HG03439 (cell line): ENCODE measurements at regions not wholly inside any gene's neighbourhood (a gene's known extent, or its start where the extent isn't known, plus 50 kb on each side); places are given as distances from the start of the nearest gene placed in this dataset.

ENCODE experiments used
- ATAC-seq: cut with Tn5 transposase; IDR thresholded peaks from one replicate; pipeline ENCODE4 v1.9.1; 2021; ENCODE audit warnings: mild to moderate bottlenecking, moderate library complexity; ENCODE audit not compliant: unreplicated experiment

DNA sequence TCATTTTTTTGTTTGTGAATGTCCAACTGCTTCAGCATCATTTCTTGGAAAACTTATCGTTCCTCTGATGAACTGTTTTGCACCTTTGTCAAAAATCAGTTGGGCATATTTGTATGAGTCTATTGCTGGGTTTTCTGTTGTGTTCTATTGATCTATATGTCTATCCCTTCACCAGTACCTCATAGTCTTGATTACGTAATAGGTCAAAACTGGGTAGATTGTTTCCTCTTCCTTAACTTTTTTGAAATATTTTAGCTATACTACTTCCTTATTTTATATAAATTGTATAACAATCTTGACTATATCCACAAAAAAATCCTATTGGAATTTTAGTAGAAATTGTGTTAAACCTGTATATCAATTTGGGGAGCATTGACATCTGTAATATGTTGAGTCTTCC is 104.1 kb upstream of the PALS2 start:
- ATAC-seq = no peak

DNA sequence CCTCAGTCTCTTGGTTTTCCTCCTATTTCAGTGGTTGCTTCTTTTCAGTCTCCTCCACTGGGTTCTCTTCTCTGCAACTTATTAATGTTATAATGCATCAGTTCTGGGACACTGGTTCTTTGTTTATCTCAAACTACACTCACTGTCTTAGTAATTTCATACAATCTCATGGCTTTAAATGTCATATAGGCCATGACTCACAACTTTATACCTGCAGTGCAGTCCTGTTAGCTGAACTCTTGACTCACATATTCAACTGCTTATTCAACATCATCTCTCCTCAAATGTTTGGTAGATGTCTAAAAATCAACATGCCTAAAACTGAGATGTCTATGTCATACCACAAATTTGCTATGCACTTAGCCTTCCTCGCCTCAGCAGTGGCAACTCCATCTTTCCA is 101.2 kb upstream of the PALS2 start:
- no peak for ATAC-seq

DNA sequence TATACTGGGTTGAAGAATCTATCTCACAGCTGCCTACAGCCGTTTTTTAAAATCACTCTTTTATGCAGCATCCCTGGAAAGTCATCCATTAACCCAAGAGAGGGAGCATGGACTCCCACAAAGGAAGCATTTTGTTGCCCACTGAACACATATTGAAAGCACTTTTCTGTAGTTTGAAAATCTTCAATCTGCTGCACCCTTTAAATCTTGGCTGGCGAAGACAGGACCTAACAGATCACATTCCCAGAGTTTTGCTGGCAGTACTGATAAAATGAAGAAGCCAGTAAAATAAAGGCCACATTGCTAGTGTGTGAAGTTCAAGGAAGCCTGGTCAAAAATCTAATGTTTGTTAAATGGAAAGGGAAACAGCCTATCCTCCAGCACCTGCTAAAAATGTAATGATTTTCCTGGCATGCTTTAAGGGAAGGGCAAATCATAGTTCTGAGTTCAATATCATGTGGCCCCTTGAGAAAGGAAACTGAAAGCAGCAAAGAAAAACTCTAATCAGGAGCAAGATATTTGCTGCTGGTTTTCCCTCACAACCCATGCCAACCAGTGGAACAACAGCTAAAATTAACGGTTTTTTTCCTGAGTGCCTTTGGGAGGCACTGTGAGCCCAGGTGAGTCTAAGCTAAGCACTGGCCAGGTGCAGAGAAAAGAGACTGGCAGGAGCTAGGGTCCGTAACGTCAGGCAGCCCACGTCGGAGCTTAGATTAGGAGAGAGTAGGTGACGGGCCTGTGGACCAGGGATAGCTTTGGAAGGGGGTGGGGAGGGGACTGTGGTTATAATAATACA is 97.9 kb upstream of the PALS2 start:
- ATAC-seq = no peak

DNA sequence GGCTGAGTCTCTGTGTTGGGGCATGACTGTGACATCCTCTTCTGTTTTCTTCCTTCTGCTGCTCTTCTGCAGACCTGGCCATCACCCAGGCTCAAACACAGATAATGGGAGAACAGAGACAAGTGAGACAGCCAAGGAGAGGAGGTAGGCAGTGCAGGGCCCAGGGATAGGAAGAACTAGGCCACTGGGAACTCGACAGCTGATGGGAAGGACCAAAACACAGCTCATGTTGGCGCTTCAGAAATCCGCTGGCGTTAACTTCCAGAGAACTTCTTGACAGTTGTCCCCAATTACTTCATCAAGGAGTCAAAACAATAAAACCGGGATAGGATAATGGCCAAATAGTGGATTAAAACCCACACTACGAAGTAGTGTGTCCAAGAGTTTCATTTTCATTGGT is 97.0 kb upstream of the PALS2 start:
- ATAC-seq = no peak

DNA sequence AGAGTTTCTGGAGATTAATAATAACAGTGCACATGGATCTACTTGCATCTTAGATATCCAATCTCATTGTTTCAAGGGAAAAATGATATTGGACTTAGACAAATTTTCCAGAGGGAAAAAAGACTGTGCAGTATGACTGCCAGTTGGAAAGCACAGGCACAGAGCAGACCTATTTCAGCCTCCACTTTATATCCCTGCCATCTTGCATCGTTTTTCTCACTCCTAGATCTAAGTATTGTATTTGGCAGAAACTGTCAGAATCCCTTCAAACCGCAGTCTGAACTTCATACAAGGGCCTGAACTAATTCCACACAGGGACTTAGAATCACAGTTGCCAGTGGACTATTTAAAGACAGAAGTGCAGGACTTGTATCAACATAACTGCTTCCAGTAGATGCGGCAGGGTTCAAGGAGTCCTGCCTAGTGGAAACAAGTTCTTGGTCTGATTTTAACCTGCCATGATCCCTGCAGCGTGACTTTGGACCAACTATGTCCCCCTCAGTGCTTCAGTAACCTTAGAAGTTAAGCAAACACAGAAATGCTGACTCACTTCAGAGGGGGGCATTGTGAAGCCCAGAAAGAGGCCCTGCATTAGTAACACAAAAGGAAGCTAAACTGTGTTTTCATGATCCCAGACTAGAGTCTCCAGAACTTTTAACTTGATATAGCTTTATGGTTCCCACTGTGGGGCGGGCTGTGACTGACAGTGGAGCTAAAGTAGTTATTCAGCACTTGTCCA is 95.7 kb upstream of the PALS2 start:
- ATAC-seq = no peak

DNA sequence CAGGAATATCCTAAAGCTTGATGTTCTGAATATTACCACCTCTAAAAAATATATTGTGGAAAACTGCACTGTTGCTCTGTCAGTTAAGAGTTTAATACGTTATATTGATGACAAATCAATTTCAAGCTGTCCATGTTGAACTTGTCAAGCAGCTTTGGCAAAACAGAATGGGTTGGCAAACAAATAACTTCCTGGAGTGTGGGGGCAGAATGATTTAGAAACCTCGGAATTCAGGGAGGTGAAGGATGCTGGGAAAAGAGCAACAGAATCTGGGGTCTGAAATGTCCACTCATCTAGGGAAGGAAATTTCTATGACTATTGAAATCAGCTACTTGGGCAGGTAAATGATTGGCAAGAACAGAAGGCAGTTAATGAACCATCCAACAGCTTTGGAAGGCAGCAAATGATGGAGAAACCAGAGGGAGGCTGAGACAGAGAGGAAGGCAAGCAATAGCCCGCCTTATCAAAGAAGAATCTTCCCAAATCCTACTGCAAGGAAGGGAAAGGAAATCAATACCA is 95.1 kb upstream of the PALS2 start:
- no peak for ATAC-seq

DNA sequence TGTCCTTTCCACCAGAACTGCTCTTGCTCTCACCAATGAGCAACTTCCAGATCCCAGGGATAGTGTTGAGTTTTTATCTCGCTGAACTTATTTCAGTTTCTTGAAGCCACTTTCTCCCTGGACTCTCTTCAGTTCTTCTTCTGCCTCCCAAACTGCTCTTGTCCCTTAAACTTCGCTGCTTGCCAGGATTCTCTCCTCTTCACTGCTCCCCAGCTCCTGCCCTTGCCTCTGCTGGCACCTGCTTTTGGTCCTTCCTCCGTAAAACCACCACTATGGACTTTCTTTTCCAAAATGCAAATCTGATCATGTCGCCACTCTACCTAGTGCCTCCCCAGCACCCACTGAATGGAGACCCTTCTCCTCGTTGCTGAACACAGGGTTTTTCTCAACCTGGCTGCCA is 92.8 kb upstream of the PALS2 start:
- ATAC-seq = no peak

DNA sequence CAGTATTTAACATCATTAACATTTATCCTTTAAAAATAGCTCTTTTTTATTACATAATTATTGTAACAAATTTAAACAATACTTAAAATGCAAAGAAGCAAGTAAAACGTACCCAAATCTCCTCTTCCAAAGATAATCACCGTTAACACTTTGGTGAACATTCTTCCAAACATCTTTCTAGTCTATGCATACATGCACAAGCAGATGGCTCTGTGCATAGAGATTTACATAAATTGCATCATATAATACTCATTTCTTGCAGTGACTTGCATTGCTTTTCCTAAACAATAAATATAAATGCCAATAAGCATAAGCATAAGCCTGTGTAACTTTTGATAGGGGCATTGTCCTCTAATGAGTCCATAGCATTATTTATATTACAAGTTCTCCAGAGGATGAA is 89.4 kb upstream of the PALS2 start:
- ATAC-seq = no peak

DNA sequence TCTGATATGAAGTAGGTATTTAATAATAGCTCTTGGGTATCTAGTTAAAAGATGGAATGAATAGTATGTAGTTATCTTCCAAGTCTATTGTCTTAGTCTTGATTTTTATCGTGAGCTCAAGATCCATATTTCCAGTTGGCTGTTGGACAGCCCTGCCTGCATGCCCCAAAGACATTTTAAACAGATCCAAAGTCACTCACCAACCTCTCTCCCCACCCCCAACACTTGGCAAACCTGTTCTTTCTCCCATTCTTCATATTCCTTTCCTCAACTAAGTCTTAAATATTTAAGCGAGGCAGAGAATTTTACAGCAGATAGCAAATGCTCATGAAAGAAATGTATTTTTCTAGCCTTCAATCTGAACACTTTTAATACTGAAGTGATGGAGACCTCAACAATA is 80.7 kb upstream of the PALS2 start:
- ATAC-seq = no peak

DNA sequence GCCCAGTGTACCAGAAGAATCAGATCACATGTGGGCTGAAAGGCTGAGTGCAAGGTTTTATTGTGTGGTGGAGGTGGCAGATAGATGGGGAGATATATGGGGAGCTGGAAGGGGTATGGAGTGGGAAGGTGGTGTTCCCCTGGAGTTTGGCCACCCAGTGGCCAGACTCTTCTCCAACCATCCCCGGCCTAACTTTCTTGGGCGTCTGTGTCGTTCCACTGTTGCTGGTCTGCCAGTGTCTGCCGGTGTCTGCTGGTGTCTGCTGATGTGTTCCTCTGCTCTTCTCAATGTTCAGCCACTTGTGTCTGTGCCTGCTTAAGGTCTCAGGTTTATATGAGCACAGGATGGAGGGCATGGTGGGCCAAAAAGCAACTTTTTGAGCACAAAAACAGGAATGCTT is 78.4 kb upstream of the PALS2 start:
- ATAC-seq = no peak

DNA sequence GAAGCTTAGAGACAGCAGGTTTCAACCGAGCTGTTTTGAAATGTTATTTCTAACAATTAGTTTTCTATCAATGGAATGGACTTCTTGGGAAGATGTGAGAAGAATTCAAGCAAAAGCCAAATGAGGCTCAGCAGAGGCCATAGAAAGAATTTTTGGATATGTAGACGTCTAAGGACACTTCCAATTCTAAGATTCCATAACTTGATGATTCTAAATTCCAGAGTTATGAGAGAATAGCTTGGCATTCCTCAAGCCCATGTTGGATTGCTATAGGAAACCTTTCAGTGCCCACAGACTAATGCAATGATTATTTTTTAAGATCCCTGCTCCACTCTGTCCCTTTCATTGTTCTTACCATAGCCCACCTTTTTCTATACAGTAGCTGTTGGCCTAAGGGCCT is 77.2 kb upstream of the PALS2 start:
- no peak for ATAC-seq

DNA sequence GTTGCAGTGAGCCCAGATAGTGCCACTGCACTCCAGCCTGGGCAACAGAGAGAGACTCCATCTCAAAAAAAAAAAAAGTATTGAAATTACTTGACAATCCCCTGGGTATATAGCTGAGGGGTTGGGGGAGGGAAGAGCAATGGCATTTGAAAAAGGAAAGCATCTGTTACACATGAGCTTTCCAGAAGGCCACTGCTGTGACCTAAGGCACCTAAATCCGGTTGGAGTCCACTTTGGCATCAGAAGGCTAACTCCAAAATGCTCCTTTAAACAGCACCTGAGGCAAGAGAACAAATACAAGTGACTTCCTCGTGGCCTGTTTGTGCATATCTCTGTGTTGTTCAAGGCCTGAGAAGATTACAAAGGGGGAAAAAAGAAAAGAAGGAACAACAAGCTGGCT is 74.8 kb upstream of the PALS2 start:
- no peak for ATAC-seq

DNA sequence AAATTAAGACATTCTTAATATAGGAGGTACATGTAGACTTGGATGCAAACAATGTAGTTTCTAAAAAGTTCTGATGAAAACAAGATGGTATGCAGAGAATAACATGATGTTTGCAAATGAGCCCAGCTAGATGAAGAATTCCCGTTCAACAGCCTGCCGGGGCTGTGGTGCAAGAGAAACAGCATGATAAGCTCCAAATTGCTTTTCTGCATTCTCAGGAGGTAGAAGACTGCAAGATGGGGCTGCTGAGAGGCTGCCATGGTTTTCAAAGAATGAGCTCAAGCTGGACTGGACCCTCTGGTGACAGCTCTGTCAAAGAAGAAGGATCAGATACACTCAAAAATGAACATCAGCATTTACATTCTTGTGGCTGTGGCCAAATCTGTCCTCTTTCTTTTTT is 73.4 kb upstream of the PALS2 start:
- ATAC-seq = no peak

DNA sequence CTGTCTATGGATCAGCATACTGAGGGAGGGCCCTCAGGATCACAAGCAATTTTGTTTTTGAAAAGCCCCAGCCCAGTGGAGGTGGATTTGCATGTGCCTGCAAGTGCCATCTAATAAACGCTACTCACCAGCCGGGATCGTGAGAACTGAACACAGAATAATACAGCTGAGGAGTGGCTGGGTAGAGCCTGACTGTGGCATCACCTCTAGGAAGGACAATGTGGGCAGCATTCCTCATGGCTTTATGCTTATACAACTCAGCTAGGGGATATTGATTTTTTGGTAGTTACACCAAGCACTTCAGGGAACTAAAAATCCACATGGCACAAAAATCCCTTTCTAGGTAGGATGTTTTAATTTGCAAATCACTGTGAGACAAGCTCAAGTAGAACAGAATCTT is 72.7 kb upstream of the PALS2 start:
- ATAC-seq = no peak

DNA sequence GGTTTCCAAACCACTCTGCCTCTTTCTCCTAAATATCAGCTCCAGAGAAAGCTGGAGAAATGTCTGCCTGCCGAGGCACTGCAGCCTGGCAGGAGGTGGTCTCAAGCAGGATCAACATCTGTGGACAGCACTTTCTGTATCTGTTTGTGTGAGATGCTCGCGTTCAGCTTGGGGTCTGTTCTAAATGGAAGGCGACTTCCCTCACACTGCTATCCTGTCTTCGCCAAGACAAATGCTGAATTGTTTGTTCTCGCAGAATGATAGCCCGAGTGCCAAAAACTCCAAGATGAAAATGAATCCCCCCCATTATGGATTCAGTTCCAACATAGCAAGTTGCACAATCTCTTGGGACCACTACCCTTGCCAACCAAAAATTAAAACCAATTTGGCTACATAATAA is 72.2 kb upstream of the PALS2 start:
- ATAC-seq = no peak

DNA sequence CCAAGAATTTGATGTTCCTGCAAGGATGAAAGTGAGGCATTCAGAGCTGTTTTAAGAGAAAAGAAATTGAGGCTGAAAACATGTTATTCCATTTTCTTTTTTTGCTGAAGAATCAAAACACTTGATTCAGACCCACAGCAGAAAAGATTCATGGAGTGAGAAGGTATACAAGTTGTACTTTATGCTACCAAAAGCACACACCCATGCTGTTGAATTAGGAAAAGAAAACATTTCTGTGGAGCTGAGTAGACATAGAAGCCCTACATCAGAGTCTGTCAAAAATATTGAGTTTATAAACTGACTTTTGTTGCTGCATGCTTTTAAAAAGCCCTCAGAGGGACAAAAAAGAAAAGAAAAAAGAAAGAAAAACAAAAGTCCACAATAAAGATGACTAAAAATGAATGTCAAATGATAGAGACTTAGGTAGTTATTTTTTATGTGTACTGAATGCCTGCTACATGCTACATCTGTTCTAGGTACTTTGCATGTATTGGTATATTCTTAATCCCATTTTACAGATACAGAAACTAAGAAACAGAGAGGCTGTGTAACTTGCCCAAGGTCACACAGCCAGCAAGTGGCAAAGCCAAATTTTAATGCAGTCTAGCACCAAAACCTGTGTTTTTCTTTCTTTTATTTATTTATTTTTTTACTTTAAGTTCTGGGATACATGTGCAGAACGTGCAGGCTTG is 71.7 kb upstream of the PALS2 start:
- no peak for ATAC-seq

DNA sequence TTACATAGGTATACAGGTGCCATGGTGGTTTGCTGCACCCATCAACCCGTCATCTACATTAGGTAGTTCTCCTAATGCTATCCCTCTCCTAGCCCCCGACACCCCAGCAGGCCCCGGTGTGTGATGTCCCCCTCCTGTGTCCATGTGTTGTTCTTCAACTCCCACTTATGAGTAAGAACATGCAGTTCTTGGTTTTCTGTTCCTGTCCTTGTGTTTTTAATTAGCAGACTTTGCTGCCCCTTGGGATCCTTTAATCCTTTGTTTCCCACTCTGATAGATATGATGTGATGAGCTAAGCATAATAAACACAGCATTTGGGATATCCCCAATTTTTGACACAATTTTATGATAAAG is 71.1 kb upstream of the PALS2 start:
- no peak for ATAC-seq

DNA sequence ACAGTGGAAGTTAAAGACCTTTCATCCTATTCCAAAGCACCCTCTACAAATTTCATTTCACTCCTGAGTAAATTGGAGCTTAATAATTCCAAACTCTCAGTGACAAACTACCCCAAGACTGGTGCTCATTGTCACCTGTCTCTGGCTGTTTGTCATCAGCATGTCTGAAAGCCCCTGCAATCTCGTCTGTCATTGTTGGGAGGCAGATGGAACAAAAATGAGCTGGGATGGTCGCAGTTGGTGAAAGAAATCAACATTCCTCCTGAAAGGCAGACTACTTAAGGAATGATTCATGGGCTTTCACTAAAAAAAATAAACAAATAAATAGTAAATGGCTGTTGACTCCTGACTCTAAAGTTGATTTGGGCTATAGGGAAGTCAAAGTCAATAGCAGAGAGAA is 69.7 kb upstream of the PALS2 start:
- ATAC-seq = no peak

DNA sequence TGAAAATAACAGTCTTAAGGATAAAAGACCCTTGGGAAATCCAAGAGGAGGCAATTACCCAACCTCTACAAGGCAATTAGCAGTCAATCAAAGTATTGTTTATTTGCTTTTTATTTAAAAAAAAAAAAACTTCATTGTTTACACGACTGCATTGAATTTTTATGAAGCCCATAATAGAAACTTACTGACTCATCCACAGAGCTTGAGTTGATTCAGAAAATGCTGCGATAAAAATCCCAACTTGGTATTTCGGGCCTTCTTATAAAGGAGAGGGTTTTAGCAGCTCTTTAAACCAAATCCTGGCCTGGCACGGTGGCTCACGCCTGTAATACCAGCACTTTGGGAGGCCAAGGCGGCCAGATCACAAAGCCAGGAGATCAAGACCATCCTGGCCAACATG is 69.2 kb upstream of the PALS2 start:
- ATAC-seq = no peak

DNA sequence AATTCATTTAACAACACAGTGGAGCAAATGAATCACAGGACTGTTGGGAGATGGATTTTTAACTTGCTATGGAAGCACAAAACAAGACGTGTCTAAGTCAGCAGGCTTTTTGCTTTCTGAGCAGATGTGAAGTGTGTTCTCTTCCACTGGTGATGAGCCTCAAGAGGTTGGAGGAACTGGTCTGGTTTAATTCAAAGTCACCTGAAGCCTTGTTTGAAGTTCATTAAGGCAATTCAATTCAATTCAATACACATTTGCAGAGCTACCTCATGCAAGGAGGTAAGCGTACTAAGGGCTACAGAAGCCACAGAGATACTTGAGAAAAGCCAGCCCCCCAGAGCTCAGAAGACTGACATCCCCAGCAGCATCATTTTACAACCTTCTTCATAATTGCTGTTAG is 68.4 kb upstream of the PALS2 start:
- ATAC-seq = no peak

DNA sequence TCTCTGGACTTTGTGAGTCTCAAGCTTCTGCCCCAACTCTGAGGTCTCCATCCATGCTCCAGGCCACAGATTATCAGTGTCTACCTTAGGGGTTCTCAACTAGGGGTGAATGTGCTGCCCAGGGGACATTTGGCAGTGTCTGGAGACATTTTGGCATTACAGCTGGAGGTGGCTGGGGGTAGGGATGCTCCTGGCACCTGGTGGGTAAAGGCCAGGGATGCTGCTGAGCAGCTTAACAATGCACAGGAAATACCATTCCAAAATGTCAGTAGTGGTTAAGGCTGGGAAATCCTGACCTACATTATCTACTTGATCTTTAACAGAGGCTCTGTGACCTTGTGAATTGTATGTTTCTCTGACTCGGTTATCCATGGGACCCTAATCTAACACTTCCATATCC is 67.3 kb upstream of the PALS2 start:
- no peak for ATAC-seq

DNA sequence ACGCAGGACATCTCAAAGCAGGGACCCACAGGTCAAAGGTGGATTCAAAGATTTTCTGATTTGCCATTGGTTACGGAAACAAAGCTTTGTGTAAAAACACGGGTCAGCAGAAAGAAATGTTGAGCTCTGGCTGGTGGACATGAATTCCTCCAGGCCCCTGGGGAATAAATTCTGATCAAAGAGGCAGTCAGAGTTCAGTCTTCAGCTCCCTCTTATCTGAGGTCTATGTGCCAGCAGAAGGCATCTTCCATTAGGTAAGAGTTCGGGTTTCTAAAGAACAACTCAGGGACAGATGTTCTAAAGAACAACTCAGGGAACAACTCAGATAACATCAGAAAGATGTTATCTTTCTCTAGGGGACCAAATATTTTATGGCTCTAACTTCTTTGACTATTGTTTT is 64.9 kb upstream of the PALS2 start:
- ATAC-seq = no peak
